GM21717 (cell line): ENCODE measurements at regions not wholly inside any gene's neighbourhood (a gene's known extent, or its start where the extent isn't known, plus 50 kb on each side); places are given as distances from the start of the nearest gene placed in this dataset.

Experiments used
- ATAC-seq: cut with Tn5 transposase; IDR thresholded peaks from one replicate; pipeline ENCODE4 v1.9.1; 2021; ENCODE audit warnings: mild to moderate bottlenecking, moderate library complexity; ENCODE audit not compliant: unreplicated experiment

- ATAC-seq: no peak
Measured at GRCh38 chr10:113402602-113403001, 150.3 kb upstream of the HABP2 start.

GRCh38 chr10:113407218-113407617, 145.6 kb upstream of the HABP2 start:
- no peak for ATAC-seq

GRCh38 chr10:113409175-113409574, 143.7 kb upstream of the HABP2 start:
- ATAC-seq: no peak

- no peak for ATAC-seq
Measured at GRCh38 chr10:113410618-113411017, 142.2 kb upstream of the HABP2 start.

- no peak for ATAC-seq
Measured at GRCh38 chr10:113411456-113411855, 141.4 kb upstream of the HABP2 start.

GRCh38 chr10:113412161-113412560, 140.7 kb upstream of the HABP2 start:
- no peak for ATAC-seq

GRCh38 chr10:113414543-113414942, 138.3 kb upstream of the HABP2 start:
- ATAC-seq: no peak

GRCh38 chr10:113415246-113415645, 137.6 kb upstream of the HABP2 start:
- ATAC-seq: no peak

- ATAC-seq: no peak
Measured at GRCh38 chr10:113420057-113420732, 132.7 kb upstream of the HABP2 start.

GRCh38 chr10:113420733-113421675, 131.8 kb upstream of the HABP2 start:
- ATAC-seq: no peak

- no peak for ATAC-seq
Measured at GRCh38 chr10:113422371-113422770, 130.5 kb upstream of the HABP2 start.

- no peak for ATAC-seq
Measured at GRCh38 chr10:113423981-113424721, 128.7 kb upstream of the HABP2 start.

- no peak for ATAC-seq
Measured at GRCh38 chr10:113425008-113425407, 127.8 kb upstream of the HABP2 start.

GRCh38 chr10:113425541-113425951, 127.3 kb upstream of the HABP2 start:
- no peak for ATAC-seq

- ATAC-seq: no peak
Measured at GRCh38 chr10:113426181-113426877, 126.5 kb upstream of the HABP2 start.

- no peak for ATAC-seq
Measured at GRCh38 chr10:113427236-113427735, 125.6 kb upstream of the HABP2 start.

GRCh38 chr10:113427811-113428558, 124.9 kb upstream of the HABP2 start:
- ATAC-seq: no peak

GRCh38 chr10:113430634-113431397, 122.0 kb upstream of the HABP2 start:
- no peak for ATAC-seq
